ENCODE measurements at regions not wholly inside any gene's neighbourhood (a gene's known extent, or its start where the extent isn't known, plus 50 kb on each side); places are given as distances from the start of the nearest gene placed in this dataset.

DNA sequence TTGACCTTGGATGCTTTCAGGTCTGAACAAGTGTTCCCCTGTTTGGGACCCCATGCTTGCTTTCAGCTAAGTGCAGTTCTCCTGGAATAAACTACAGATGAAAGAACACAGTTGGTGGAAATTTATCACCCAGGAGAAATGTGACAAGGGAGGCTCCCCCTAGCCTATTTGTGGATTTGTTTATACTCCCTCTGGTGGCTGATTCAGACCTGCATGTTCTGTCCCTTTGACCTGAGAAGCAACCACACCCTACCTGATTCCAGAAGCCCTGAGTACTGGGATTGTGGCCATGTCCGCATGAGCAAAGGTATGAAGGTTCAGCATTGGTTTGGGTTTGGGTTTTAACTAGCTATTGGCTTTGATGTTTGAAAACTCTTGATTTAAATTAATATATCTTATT, 440.9 kb downstream of the MID1IP1 start (continued):
- TF ChIP-seq, protein P1, sequence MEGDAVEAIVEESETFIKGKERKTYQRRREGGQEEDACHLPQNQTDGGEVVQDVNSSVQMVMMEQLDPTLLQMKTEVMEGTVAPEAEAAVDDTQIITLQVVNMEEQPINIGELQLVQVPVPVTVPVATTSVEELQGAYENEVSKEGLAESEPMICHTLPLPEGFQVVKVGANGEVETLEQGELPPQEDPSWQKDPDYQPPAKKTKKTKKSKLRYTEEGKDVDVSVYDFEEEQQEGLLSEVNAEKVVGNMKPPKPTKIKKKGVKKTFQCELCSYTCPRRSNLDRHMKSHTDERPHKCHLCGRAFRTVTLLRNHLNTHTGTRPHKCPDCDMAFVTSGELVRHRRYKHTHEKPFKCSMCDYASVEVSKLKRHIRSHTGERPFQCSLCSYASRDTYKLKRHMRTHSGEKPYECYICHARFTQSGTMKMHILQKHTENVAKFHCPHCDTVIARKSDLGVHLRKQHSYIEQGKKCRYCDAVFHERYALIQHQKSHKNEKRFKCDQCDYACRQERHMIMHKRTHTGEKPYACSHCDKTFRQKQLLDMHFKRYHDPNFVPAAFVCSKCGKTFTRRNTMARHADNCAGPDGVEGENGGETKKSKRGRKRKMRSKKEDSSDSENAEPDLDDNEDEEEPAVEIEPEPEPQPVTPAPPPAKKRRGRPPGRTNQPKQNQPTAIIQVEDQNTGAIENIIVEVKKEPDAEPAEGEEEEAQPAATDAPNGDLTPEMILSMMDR (IDR thresholded peaks at IDR 0.05 in 2 of 3, conservative IDR thresholded peaks at IDR 0.05 in 1 of 3; ENCODE audit: insufficient read depth in 2 of 3, low read depth in 1 of 3, low read length in 3 of 3): peak; percentile 58 to 68 (median 58)
- TF ChIP-seq, protein P2, sequence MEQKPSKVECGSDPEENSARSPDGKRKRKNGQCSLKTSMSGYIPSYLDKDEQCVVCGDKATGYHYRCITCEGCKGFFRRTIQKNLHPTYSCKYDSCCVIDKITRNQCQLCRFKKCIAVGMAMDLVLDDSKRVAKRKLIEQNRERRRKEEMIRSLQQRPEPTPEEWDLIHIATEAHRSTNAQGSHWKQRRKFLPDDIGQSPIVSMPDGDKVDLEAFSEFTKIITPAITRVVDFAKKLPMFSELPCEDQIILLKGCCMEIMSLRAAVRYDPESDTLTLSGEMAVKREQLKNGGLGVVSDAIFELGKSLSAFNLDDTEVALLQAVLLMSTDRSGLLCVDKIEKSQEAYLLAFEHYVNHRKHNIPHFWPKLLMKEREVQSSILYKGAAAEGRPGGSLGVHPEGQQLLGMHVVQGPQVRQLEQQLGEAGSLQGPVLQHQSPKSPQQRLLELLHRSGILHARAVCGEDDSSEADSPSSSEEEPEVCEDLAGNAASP (IDR thresholded peaks at IDR 0.05): no peak
- TF ChIP-seq RNF2 (IDR thresholded peaks at IDR 0.05) (no peak), ZC3H11A (IDR thresholded peaks at IDR 0.05; ENCODE audit: low read depth, low read length) (no peak), MEIS2 (IDR thresholded peaks at IDR 0.05; ENCODE audit: partially characterized antibody) (peak; percentile 20), SMC3 (conservative IDR thresholded peaks at IDR 0.05; ENCODE audit: insufficient read depth, low read depth, low read length) (peak; percentile 51; the same call in 1 of the 2 replicates)
- TF ChIP-seq, protein P3, sequence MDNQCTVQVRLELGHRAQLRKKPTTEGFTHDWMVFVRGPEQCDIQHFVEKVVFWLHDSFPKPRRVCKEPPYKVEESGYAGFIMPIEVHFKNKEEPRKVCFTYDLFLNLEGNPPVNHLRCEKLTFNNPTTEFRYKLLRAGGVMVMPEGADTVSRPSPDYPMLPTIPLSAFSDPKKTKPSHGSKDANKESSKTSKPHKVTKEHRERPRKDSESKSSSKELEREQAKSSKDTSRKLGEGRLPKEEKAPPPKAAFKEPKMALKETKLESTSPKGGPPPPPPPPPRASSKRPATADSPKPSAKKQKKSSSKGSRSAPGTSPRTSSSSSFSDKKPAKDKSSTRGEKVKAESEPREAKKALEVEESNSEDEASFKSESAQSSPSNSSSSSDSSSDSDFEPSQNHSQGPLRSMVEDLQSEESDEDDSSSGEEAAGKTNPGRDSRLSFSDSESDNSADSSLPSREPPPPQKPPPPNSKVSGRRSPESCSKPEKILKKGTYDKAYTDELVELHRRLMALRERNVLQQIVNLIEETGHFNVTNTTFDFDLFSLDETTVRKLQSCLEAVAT (IDR thresholded peaks at IDR 0.05): no peak
